OCI-LY3 (cell line): ENCODE measurements at regions not wholly inside any gene's neighbourhood (a gene's known extent, or its start where the extent isn't known, plus 50 kb on each side); places are given as distances from the start of the nearest gene placed in this dataset.

Experiments
- H2AFZ ChIP-seq: fragments of 200-600, 300-600 bp; shearing (Covaris generic); 2 replicates; pipeline ENCODE4 v1.6.0; 2014; ENCODE audit warnings: antibody characterized with exemption, low read depth, low read length
- H3K27ac ChIP-seq: fragments of 200-600, 300-600 bp; sonication (generic); 2 replicates; pipeline ENCODE4 v1.5.1; 2014; ENCODE audit warnings: mild to moderate bottlenecking, low read length, moderate library complexity, mixed read lengths
- H3K27me3 ChIP-seq: fragments of 200-600, 300-600 bp; sonication (generic); 2 replicates; pipeline ENCODE4 v1.6.1; 2014; ENCODE audit warnings: low read depth, low read length, mixed read lengths
- H3K36me3 ChIP-seq: fragments of 200-600, 300-600 bp; sonication (generic); replicated peaks from 2 replicates; pipeline ENCODE3; 2014; ENCODE audit warnings: low read depth, low read length, mixed read lengths
- H3K4me1 ChIP-seq: fragments of 300-600, 200-600 bp; sonication (generic); 2 replicates; pipeline ENCODE4 v1.6.1; 2014; ENCODE audit warnings: low read length, mixed read lengths
- H3K4me2 ChIP-seq: fragments of 200-600, 300-600 bp; sonication (generic); 2 replicates; pipeline ENCODE4 v1.6.1; 2014; ENCODE audit warnings: low read length, mixed read lengths
- H3K4me3 ChIP-seq: fragments of 300-600, 200-600 bp; sonication (generic); 2 replicates; pipeline ENCODE4 v1.5.1; 2014; ENCODE audit warnings: antibody characterized with exemption, mild to moderate bottlenecking, low read length, moderate library complexity
- H3K79me2 ChIP-seq: fragments of 300-600, 200-600 bp; shearing (Covaris generic); 2 replicates; pipeline ENCODE4 v1.6.1; 2014; ENCODE audit warnings: mild to moderate bottlenecking, low read length, mixed read lengths
- H3K9ac ChIP-seq: fragments of 300-600, 200-600 bp; shearing (Covaris generic); 2 replicates; pipeline ENCODE4 v1.6.0; 2014; ENCODE audit warnings: mild to moderate bottlenecking, low read length, moderate library complexity
- H3K9me3 ChIP-seq: fragments of 200-600, 300-600 bp; shearing (Covaris generic); 2 replicates; pipeline ENCODE4 v1.6.1; 2014; ENCODE audit warnings: low read length, mixed read lengths; ENCODE audit not compliant: insufficient read depth
- H4K20me1 ChIP-seq: fragments of 200-600, 300-600 bp; sonication (generic); 2 replicates; pipeline ENCODE4 v1.6.1; 2016; ENCODE audit warnings: low read length, mixed read lengths; ENCODE audit not compliant: insufficient read depth
- CTCF ChIP-seq: fragments of 200-600, 300-600 bp; sonication (generic); IDR thresholded peaks from 2 replicates; pipeline ENCODE4 v1.5.1; 2014; ENCODE audit warnings: antibody characterized with exemption, low read length, low read depth
- EZH2phosphoT487 ChIP-seq: fragments of 200-600 bp; shearing (Covaris generic); IDR thresholded peaks from 2 replicates; pipeline ENCODE4 v1.6.1; 2018; ENCODE audit warnings: antibody characterized with exemption, mixed run types, low read depth

DNA sequence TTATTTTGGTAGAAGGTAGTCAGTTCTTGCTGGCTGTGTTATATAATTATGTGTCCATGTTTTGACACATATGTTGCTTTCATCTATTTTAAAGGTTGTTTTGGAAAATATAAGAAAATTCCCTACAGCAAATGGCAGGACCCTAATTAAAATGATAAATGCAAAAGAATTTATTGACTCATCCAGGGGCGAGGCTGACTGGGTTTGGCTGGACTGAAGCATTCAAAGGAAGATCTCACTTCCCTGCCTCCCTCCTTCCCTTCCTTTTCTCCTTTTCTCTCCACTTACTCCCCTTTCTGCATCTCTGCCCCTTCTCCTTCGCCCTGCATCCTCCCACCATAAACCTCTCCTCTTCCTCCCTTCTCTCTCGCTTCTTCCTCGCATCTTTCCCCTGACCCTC is 129.6 kb downstream of the SNAPC1 start:
- TF ChIP-seq CTCF (no peak), EZH2phosphoT487 (no peak)
- no peaks in the 10 kb centered on the region for H3K79me2 ChIP-seq
- H3K36me3 ChIP-seq = peaks cover 3% of the 10 kb centered on the region
- no peak overlapping the region for H2AFZ ChIP-seq
- H3K27ac ChIP-seq = no peak overlapping the region
- H3K4me2 ChIP-seq = no peak overlapping the region
- no peak overlapping the region for H3K4me3 ChIP-seq
- H3K9ac ChIP-seq = no peak overlapping the region
- no peaks in the 10 kb centered on the region for H3K9me3 ChIP-seq
- 0 out of 2 replicates have a peak, but pooled peaks cover 17% of the 10 kb centered on the region for H3K27me3 ChIP-seq
- H4K20me1 ChIP-seq = no peaks in the 10 kb centered on the region
- H3K4me1 ChIP-seq = peaks cover 33% of the 10 kb centered on the region

DNA sequence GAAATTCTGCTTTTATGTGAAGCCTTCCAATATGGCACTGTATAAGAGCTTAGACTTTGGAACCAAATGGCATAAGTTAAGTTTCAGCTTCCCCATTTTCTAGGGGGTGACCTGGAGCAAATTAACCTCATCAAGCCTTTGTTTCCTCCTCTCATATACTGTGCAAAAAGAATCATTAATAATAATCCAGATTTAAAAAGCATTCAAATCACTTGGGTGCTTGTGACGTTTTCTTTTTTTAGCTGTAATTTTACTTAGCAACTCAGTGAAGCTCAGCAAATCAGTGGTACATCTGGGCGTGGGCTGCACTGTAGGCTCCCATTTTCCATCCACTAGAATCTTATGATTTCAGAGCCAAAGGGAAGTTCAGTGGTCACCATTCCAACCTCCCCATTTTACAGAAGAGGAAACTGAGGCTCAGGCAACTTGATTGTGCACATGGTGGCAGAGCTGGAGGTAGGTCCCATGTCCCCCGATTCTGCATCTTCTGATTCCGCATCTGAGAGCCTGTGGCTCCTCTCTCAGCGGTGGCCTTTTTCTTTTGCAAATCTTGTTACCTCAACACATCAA is 131.2 kb downstream of the SNAPC1 start:
- H3K27ac ChIP-seq = no peak overlapping the region
- H3K4me2 ChIP-seq = no peak overlapping the region
- H3K79me2 ChIP-seq = no peaks in the 10 kb centered on the region
- peaks cover 3% of the 10 kb centered on the region for H3K36me3 ChIP-seq
- no peaks in the 10 kb centered on the region for H4K20me1 ChIP-seq
- 0 out of 2 replicates have a peak, but pooled peaks cover 17% of the 10 kb centered on the region for H3K27me3 ChIP-seq
- H3K9me3 ChIP-seq = no peaks in the 10 kb centered on the region
- H3K4me1 ChIP-seq = peaks cover 33% of the 10 kb centered on the region
- no peak overlapping the region for H3K9ac ChIP-seq
- no peak for TF ChIP-seq EZH2phosphoT487
- no peak overlapping the region for H3K4me3 ChIP-seq
- H2AFZ ChIP-seq = no peak overlapping the region

- H3K9ac ChIP-seq = peak overlapping the region; percentile 34; the same call in 1 of the 2 replicates
- no peaks in the 10 kb centered on the region for H3K79me2 ChIP-seq
- 0 out of 2 replicates have a peak, but pooled peaks cover 17% of the 10 kb centered on the region for H3K27me3 ChIP-seq
- no peaks in the 10 kb centered on the region for H4K20me1 ChIP-seq
- peak overlapping the region; percentile 68 for H3K4me2 ChIP-seq
- H3K9me3 ChIP-seq = no peaks in the 10 kb centered on the region
- peaks cover 33% of the 10 kb centered on the region for H3K4me1 ChIP-seq
- TF ChIP-seq EZH2phosphoT487 (no peak), CTCF (peak; percentile 90)
- no peak overlapping the region for H3K27ac ChIP-seq
- H3K4me3 ChIP-seq = peak overlapping the region; percentile 39
- no peaks in the 10 kb centered on the region for H3K36me3 ChIP-seq
- 0 out of 2 replicates have a peak overlapping the region, but pooled peaks have one; percentile 52 for H2AFZ ChIP-seq
Measured at GRCh38 chr14:61894452-61895077, 132.3 kb downstream of the SNAPC1 start.

DNA sequence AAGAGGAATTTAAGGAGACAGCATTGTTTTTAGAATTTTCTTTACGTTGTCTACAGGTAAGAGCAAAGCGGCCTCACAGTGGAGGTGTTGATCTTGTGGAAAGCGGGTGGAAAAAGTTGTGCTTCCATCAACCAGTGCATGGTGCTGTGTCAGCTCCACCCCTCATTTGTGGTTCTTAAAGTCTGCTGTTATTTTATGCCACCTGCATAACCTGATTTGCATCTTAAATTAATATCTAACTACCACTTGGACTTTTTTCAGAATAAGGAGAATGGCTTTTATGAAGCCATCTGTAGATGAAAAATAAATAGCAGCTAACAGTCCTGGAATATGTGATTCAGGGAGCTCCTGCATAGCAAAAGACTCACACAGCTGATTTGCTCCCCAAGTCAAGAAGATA is 135.1 kb downstream of the SNAPC1 start:
- H3K36me3 ChIP-seq = no peaks in the 10 kb centered on the region
- H3K27ac ChIP-seq = no peak overlapping the region
- no peaks in the 10 kb centered on the region for H3K79me2 ChIP-seq
- TF ChIP-seq CTCF = no peak
- no peak for TF ChIP-seq EZH2phosphoT487
- H2AFZ ChIP-seq = no peak overlapping the region
- H3K4me1 ChIP-seq = peaks cover 21% of the 10 kb centered on the region
- H3K27me3 ChIP-seq = 0 out of 2 replicates have a peak, but pooled peaks cover 12% of the 10 kb centered on the region
- no peak overlapping the region for H3K4me2 ChIP-seq
- no peaks in the 10 kb centered on the region for H4K20me1 ChIP-seq
- no peak overlapping the region for H3K4me3 ChIP-seq
- no peak overlapping the region for H3K9ac ChIP-seq
- H3K9me3 ChIP-seq = no peaks in the 10 kb centered on the region
